ENCODE measurements at regions not wholly inside any gene's neighbourhood (a gene's known extent, or its start where the extent isn't known, plus 50 kb on each side); places are given as distances from the start of the nearest gene placed in this dataset.

- H3K9me2 ChIP-seq (ENCODE audit: insufficient read depth) = no peaks in the 10 kb centered on the region
- no peaks in the 10 kb centered on the region for H3K79me2 ChIP-seq (replicated peaks; ENCODE audit: insufficient read depth)
- Mint-ChIP-seq H3K27me3 (ENCODE audit: insufficient read depth, low read depth, poor library complexity) (peaks cover 1% of the 10 kb centered on the region), H3K9me3 (no peaks in the 10 kb centered on the region), H3K36me3 (ENCODE audit: low read depth) (no peaks in the 10 kb centered on the region), H3K4me1 (no peaks in the 10 kb centered on the region; the same call in 2 of the 3 replicates), H3K4me3 (no peak overlapping the region), H3K27ac (no peak overlapping the region)
- H3K4me1 ChIP-seq (ENCODE audit: insufficient read depth) = no peaks in the 10 kb centered on the region
- no peaks in the 10 kb centered on the region for H4K20me1 ChIP-seq (replicated peaks; ENCODE audit: insufficient read depth)
- ATAC-seq (no peak), DNase-seq (ENCODE audit: low spot score) (no peak)
- H3K27ac ChIP-seq (ENCODE audit: low read depth) = no peak overlapping the region
- H3K27me3 ChIP-seq (ENCODE audit: insufficient read depth) = no peaks in the 10 kb centered on the region
- H3K4me3 ChIP-seq = no peak overlapping the region
- no peaks in the 10 kb centered on the region for H3K36me3 ChIP-seq (ENCODE audit: insufficient read depth)
- TF ChIP-seq ZNF462 (CRISPR knock-in tag; IDR thresholded peaks at IDR 0.05) (no peak), ZNF114 (CRISPR knock-in tag; IDR thresholded peaks at IDR 0.05) (no peak), JUNB (IDR thresholded peaks at IDR 0.05; ENCODE audit: unreplicated experiment) (no peak), NANOG (IDR thresholded peaks at IDR 0.05; ENCODE audit: borderline replicate concordance) (no peak), EZH2phosphoT487 (IDR thresholded peaks at IDR 0.05; ENCODE audit: unreplicated experiment) (no peak), ETS1 (IDR thresholded peaks at IDR 0.05) (no peak), REST (IDR thresholded peaks at IDR 0.05; ENCODE audit: unreplicated experiment) (no peak)
- 0 out of 2 replicates have a peak, but pooled peaks cover 1% of the 10 kb centered on the region for H3F3A ChIP-seq (replicated peaks; ENCODE audit: low read depth)
- H2AFZ ChIP-seq = no peak overlapping the region
- no peak overlapping the region for H3K4me2 ChIP-seq
These were observed 162.6 kb downstream of the ATG4C start for GRCh38 chr1:62946511-62946910.
